ENCODE measurements at regions not wholly inside any gene's neighbourhood (a gene's known extent, or its start where the extent isn't known, plus 50 kb on each side); places are given as distances from the start of the nearest gene placed in this dataset.
"Not testable (repeated sequence)": the region's sequence is repeated elsewhere in the genome, so short reads cannot be mapped to it uniquely, and the experiment has no call there.

- DNase-seq (ENCODE audit: low read depth in 2 of 3, low spot score in 1 of 3): not testable (repeated sequence)
Observed at GRCh38 chr7:150046290-150047194, 172.8 kb downstream of the ATP6V0E2 start.

- not testable (repeated sequence) for DNase-seq (ENCODE audit: low read depth in 2 of 3, low spot score in 1 of 3)
Observed at GRCh38 chr7:150047329-150047728, 173.6 kb downstream of the ATP6V0E2 start.

- not testable (repeated sequence) for DNase-seq (ENCODE audit: low read depth in 2 of 3, low spot score in 1 of 3)
Observed at GRCh38 chr7:150047772-150048171, 174.0 kb downstream of the ATP6V0E2 start.

- DNase-seq (ENCODE audit: low read depth in 2 of 3, low spot score in 1 of 3): not testable (repeated sequence)
Observed at GRCh38 chr7:150048244-150049011, 174.7 kb downstream of the ATP6V0E2 start.

GRCh38 chr7:150049012-150049655, 175.4 kb downstream of the ATP6V0E2 start:
- DNase-seq (ENCODE audit: low read depth in 2 of 3, low spot score in 1 of 3): not testable (repeated sequence)

- not testable (repeated sequence) for DNase-seq (ENCODE audit: low read depth in 2 of 3, low spot score in 1 of 3)
Observed at GRCh38 chr7:150053396-150053795, 179.6 kb downstream of the ATP6V0E2 start.

GRCh38 chr7:150054242-150054641, 180.5 kb downstream of the ATP6V0E2 start:
- not testable (repeated sequence) for DNase-seq (ENCODE audit: low read depth in 2 of 3, low spot score in 1 of 3)

- DNase-seq (ENCODE audit: low read depth in 2 of 3, low spot score in 1 of 3): peak; percentile 80 to 88 (median 85)
Observed at GRCh38 chr7:150060259-150061221, 186.8 kb downstream of the ATP6V0E2 start.

GRCh38 chr7:150063195-150063594, 189.4 kb downstream of the ATP6V0E2 start:
- DNase-seq (ENCODE audit: low read depth in 2 of 3, low spot score in 1 of 3): not testable (repeated sequence)

GRCh38 chr7:150069555-150070313, 196.0 kb downstream of the ATP6V0E2 start:
- DNase-seq (ENCODE audit: low read depth in 2 of 3, low spot score in 1 of 3): not testable (repeated sequence)

GRCh38 chr7:150077543-150077942, 203.8 kb downstream of the ATP6V0E2 start:
- DNase-seq (ENCODE audit: low read depth in 2 of 3, low spot score in 1 of 3): not testable (repeated sequence)

- not testable (repeated sequence) for DNase-seq (ENCODE audit: low read depth in 2 of 3, low spot score in 1 of 3)
Observed at GRCh38 chr7:150081865-150082264, 208.1 kb downstream of the ATP6V0E2 start.

GRCh38 chr7:150084724-150085123, 211.0 kb downstream of the ATP6V0E2 start:
- not testable (repeated sequence) for DNase-seq (ENCODE audit: low read depth in 2 of 3, low spot score in 1 of 3)

GRCh38 chr7:150087478-150087877, 213.7 kb downstream of the ATP6V0E2 start:
- DNase-seq (ENCODE audit: low read depth in 2 of 3, low spot score in 1 of 3): not testable (repeated sequence)

GRCh38 chr7:150089139-150089538, 215.4 kb downstream of the ATP6V0E2 start:
- not testable (repeated sequence) for DNase-seq (ENCODE audit: low read depth in 2 of 3, low spot score in 1 of 3)

GRCh38 chr7:150090776-150091175, 217.0 kb downstream of the ATP6V0E2 start:
- DNase-seq (ENCODE audit: low read depth in 2 of 3, low spot score in 1 of 3): not testable (repeated sequence)

- not testable (repeated sequence) for DNase-seq (ENCODE audit: low read depth in 2 of 3, low spot score in 1 of 3)
Observed at GRCh38 chr7:150093897-150094296, 220.1 kb downstream of the ATP6V0E2 start.

- DNase-seq (ENCODE audit: low read depth in 2 of 3, low spot score in 1 of 3): not testable (repeated sequence)
Observed at GRCh38 chr7:150096213-150096994, 222.6 kb downstream of the ATP6V0E2 start.

Data from stimulated activated CD4-positive, alpha-beta T cell treated with anti-CD3 and anti-CD28 coated beads, Interleukin-12 subunit alpha, Interleukin-12 subunit beta, amount 100 ng/mL, for 48 hours (primary cell).